ENCODE measurements at regions not wholly inside any gene's neighbourhood (a gene's known extent, or its start where the extent isn't known, plus 50 kb on each side); places are given as distances from the start of the nearest gene placed in this dataset.

DNA sequence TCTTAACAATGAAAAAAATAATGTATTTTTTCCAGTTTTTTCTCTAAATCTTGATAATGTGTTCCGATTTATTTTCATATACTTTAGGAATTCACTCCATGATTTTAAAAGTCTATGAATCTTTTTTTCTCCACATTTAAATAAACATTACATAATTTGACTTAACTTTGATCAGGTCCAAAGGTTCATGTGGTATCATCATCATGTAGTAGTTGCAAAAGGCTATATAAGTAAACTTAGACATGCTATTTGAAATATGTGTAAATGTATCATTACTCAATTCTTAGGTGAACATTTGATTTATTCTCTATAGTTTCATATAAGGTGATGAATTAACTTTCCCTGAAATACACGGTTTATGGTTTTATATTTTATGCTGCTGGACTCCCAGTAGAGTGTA is 2197.0 kb upstream of the RAG2 start:
- TF ChIP-seq ZNF274 (IDR thresholded peaks at IDR 0.05; ENCODE audit: insufficient read depth, insufficient read length) (no peak), POLR2A (IDR thresholded peaks at IDR 0.05; ENCODE audit: low read depth, low read length) (no peak), TAF1 (IDR thresholded peaks at IDR 0.05; ENCODE audit: borderline replicate concordance, low read depth, low read length) (no peak), RAD21 (IDR thresholded peaks at IDR 0.05; ENCODE audit: insufficient read depth, low read depth, low read length) (no peak)
- TF ChIP-seq, protein P1, sequence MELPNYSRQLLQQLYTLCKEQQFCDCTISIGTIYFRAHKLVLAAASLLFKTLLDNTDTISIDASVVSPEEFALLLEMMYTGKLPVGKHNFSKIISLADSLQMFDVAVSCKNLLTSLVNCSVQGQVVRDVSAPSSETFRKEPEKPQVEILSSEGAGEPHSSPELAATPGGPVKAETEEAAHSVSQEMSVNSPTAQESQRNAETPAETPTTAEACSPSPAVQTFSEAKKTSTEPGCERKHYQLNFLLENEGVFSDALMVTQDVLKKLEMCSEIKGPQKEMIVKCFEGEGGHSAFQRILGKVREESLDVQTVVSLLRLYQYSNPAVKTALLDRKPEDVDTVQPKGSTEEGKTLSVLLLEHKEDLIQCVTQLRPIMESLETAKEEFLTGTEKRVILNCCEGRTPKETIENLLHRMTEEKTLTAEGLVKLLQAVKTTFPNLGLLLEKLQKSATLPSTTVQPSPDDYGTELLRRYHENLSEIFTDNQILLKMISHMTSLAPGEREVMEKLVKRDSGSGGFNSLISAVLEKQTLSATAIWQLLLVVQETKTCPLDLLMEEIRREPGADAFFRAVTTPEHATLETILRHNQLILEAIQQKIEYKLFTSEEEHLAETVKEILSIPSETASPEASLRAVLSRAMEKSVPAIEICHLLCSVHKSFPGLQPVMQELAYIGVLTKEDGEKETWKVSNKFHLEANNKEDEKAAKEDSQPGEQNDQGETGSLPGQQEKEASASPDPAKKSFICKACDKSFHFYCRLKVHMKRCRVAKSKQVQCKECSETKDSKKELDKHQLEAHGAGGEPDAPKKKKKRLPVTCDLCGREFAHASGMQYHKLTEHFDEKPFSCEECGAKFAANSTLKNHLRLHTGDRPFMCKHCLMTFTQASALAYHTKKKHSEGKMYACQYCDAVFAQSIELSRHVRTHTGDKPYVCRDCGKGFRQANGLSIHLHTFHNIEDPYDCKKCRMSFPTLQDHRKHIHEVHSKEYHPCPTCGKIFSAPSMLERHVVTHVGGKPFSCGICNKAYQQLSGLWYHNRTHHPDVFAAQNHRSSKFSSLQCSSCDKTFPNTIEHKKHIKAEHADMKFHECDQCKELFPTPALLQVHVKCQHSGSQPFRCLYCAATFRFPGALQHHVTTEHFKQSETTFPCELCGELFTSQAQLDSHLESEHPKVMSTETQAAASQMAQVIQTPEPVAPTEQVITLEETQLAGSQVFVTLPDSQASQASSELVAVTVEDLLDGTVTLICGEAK (IDR thresholded peaks at IDR 0.05; ENCODE audit: borderline replicate concordance), result no peak

Data from GM12878 (cell line).